ENCODE measurements at regions not wholly inside any gene's neighbourhood (a gene's known extent, or its start where the extent isn't known, plus 50 kb on each side); places are given as distances from the start of the nearest gene placed in this dataset.

DNA sequence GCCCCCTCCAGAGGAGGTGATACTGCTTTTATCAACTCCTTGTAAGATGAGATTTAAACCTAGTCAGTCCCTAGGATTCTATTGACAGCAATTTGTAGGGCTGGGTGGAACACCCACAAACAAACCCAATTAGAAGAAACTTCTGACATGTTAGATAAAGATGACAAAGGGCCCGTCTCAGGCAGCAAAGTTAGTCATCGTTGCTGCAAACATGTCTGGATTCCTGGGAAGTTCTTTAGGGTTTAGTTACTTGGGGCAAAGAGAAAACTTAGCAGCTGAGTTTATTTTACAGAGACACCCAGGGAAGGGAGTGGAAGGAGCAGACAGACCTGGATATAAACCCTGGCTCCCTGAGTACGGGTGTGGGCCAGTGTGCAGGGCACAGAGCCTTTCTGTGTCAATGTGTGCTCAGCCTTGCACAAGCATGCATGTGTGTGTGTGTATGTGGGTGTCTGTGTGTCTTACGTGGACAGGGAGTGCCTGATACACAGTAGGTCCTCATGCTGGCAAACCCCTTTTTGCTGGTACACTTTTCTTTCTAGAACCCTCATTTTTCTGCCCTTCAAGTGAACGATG, 130.0 kb upstream of the STX18 start:
- TF ChIP-seq EZH2 (IDR thresholded peaks at IDR 0.05; ENCODE audit: borderline replicate concordance, low read depth, low read length): no peak
- TF ChIP-seq, protein P1, sequence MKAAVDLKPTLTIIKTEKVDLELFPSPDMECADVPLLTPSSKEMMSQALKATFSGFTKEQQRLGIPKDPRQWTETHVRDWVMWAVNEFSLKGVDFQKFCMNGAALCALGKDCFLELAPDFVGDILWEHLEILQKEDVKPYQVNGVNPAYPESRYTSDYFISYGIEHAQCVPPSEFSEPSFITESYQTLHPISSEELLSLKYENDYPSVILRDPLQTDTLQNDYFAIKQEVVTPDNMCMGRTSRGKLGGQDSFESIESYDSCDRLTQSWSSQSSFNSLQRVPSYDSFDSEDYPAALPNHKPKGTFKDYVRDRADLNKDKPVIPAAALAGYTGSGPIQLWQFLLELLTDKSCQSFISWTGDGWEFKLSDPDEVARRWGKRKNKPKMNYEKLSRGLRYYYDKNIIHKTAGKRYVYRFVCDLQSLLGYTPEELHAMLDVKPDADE (conservative IDR thresholded peaks at IDR 0.05; ENCODE audit: control insufficient read depth, low read depth, low read length): no peak
- TF ChIP-seq, protein P2, sequence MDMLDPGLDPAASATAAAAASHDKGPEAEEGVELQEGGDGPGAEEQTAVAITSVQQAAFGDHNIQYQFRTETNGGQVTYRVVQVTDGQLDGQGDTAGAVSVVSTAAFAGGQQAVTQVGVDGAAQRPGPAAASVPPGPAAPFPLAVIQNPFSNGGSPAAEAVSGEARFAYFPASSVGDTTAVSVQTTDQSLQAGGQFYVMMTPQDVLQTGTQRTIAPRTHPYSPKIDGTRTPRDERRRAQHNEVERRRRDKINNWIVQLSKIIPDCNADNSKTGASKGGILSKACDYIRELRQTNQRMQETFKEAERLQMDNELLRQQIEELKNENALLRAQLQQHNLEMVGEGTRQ (CRISPR knock-in tag; IDR thresholded peaks at IDR 0.05): no peak
- TF ChIP-seq NFIC (IDR thresholded peaks at IDR 0.05): no peak
- TF ChIP-seq, protein P3, sequence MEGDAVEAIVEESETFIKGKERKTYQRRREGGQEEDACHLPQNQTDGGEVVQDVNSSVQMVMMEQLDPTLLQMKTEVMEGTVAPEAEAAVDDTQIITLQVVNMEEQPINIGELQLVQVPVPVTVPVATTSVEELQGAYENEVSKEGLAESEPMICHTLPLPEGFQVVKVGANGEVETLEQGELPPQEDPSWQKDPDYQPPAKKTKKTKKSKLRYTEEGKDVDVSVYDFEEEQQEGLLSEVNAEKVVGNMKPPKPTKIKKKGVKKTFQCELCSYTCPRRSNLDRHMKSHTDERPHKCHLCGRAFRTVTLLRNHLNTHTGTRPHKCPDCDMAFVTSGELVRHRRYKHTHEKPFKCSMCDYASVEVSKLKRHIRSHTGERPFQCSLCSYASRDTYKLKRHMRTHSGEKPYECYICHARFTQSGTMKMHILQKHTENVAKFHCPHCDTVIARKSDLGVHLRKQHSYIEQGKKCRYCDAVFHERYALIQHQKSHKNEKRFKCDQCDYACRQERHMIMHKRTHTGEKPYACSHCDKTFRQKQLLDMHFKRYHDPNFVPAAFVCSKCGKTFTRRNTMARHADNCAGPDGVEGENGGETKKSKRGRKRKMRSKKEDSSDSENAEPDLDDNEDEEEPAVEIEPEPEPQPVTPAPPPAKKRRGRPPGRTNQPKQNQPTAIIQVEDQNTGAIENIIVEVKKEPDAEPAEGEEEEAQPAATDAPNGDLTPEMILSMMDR (IDR thresholded peaks at IDR 0.05 in 2 of 3, conservative IDR thresholded peaks at IDR 0.05 in 1 of 3; ENCODE audit: insufficient read depth in 2 of 3, low read depth in 1 of 3, low read length in 3 of 3): no peak
- TF ChIP-seq NBN (IDR thresholded peaks at IDR 0.05; ENCODE audit: low read depth): no peak
- no peak for TF ChIP-seq HCFC1 (IDR thresholded peaks at IDR 0.05; ENCODE audit: low read depth, low read length)
- no peak for TF ChIP-seq MYC (IDR thresholded peaks at IDR 0.05; ENCODE audit: low read depth, low read length)
- no peak for TF ChIP-seq MYC (CRISPR knock-in tag; IDR thresholded peaks at IDR 0.05; ENCODE audit: borderline replicate concordance, low read depth)
- no peak for TF ChIP-seq CREM (IDR thresholded peaks at IDR 0.05; ENCODE audit: low read depth)
- TF ChIP-seq, protein P4, sequence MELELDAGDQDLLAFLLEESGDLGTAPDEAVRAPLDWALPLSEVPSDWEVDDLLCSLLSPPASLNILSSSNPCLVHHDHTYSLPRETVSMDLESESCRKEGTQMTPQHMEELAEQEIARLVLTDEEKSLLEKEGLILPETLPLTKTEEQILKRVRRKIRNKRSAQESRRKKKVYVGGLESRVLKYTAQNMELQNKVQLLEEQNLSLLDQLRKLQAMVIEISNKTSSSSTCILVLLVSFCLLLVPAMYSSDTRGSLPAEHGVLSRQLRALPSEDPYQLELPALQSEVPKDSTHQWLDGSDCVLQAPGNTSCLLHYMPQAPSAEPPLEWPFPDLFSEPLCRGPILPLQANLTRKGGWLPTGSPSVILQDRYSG (tag; conservative IDR thresholded peaks at IDR 0.05; ENCODE audit: low read depth): no peak

All from K562 (cell line).